ENCODE measurements at regions not wholly inside any gene's neighbourhood (a gene's known extent, or its start where the extent isn't known, plus 50 kb on each side); places are given as distances from the start of the nearest gene placed in this dataset.

DNA sequence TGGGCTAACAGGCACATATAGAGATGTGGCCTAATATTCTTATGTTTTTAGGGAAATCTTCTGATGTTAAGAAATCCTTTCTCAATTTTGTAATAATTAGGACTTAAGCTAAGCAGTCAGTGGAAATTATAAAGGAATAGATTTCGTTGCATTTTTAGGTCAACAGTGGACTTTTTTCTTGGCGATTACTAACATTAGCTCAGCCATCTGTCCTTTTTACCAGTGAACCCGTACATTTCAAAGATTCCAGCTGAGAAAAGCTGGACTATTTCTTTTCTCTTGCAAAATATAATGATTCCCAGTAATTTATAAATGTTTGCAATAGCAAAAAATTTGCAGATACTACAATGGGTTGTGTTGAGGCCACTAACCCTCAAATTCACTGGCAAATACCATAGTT lies 54.9 kb upstream of the CA10 start:
- Histone ChIP-seq H3K4me2 (replicated peaks; ENCODE audit: extremely low read depth, low read length, poor library complexity, severe bottlenecking) (no peak overlapping the region), H4K20me1 (ENCODE audit: insufficient read depth, low read length) (no peaks in the 10 kb centered on the region), H3K79me2 (ENCODE audit: insufficient read depth, low read length) (no peaks in the 10 kb centered on the region), H3K4me1 (ENCODE audit: control insufficient read depth in 1 of 2, insufficient read depth in 2 of 2, low read length in 2 of 2) (no peaks in the 10 kb centered on the region), H3K36me3 (replicated peaks in 1 of 2; ENCODE audit: control insufficient read depth in 1 of 2, insufficient read depth in 2 of 2, low read length in 2 of 2) (no peaks in the 10 kb centered on the region), H3K9ac (ENCODE audit: insufficient read depth, low read length, poor library complexity, severe bottlenecking) (no peak overlapping the region), H3K27ac (ENCODE audit: low read depth in 1 of 2, low read length in 2 of 2) (no peak overlapping the region), H2AFZ (ENCODE audit: insufficient read depth, low read depth, low read length, poor library complexity, severe bottlenecking) (no peak overlapping the region), H3K27me3 (ENCODE audit: control insufficient read depth in 2 of 2, insufficient read depth in 2 of 2, low read length in 2 of 2) (no peaks in the 10 kb centered on the region), H3K9me3 (replicated peaks in 1 of 2; ENCODE audit: control insufficient read depth in 1 of 2, insufficient read depth in 1 of 2, low read length in 2 of 2) (no peaks in the 10 kb centered on the region), H3K4me3 (replicated peaks in 1 of 3; ENCODE audit: low read depth in 2 of 3, low read length in 3 of 3) (no peak overlapping the region)
- WGBS (ENCODE audit: insufficient coverage) = 100% methylated on average over 1 of the region's 3 CpGs
- TF ChIP-seq, protein P1, sequence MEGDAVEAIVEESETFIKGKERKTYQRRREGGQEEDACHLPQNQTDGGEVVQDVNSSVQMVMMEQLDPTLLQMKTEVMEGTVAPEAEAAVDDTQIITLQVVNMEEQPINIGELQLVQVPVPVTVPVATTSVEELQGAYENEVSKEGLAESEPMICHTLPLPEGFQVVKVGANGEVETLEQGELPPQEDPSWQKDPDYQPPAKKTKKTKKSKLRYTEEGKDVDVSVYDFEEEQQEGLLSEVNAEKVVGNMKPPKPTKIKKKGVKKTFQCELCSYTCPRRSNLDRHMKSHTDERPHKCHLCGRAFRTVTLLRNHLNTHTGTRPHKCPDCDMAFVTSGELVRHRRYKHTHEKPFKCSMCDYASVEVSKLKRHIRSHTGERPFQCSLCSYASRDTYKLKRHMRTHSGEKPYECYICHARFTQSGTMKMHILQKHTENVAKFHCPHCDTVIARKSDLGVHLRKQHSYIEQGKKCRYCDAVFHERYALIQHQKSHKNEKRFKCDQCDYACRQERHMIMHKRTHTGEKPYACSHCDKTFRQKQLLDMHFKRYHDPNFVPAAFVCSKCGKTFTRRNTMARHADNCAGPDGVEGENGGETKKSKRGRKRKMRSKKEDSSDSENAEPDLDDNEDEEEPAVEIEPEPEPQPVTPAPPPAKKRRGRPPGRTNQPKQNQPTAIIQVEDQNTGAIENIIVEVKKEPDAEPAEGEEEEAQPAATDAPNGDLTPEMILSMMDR (IDR thresholded peaks at IDR 0.05) = no peak
- intact Hi-C loops (cut with micrococcal nuclease) = no loop called here
- Mint-ChIP-seq H3K36me3 (no peaks in the 10 kb centered on the region), H3K9me3 (peaks cover 0 to 10% (median 0%) of the 10 kb centered on the region in 7 donors), H3K27me3 (ENCODE audit: low read depth in 3 of 3) (peaks cover 0 to 2% (median 2%) of the 10 kb centered on the region in 3 donors), H3K27ac (no peak overlapping the region), H3K4me3 (no peak overlapping the region), H3K4me1 (no peaks in the 10 kb centered on the region)
- no peak for DNase-seq

DNA sequence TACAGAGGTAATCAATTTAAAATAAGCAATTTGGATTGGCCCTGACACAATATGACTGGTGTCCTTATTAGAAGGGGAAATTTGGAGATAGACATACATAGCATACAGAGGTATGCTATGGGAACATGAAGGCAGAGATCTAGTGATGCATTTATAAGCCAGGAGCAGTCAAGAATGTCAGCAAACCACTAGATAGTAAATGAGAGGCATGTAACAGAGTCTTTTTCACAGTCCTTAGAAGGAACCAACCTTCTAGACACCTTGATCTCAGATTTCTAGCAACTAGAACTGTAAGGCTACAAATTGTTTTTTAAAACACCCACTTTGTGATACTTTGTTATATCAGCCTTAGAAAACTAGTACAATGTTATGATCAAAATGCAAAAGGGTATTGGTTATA lies 54.3 kb upstream of the CA10 start:
- Histone ChIP-seq H3K27me3 (ENCODE audit: control insufficient read depth in 2 of 2, insufficient read depth in 2 of 2, low read length in 2 of 2) (no peaks in the 10 kb centered on the region), H3K9ac (ENCODE audit: insufficient read depth, low read length, poor library complexity, severe bottlenecking) (no peak overlapping the region), H4K20me1 (ENCODE audit: insufficient read depth, low read length) (no peaks in the 10 kb centered on the region), H3K9me3 (replicated peaks in 1 of 2; ENCODE audit: control insufficient read depth in 1 of 2, insufficient read depth in 1 of 2, low read length in 2 of 2) (no peaks in the 10 kb centered on the region), H3K4me1 (ENCODE audit: control insufficient read depth in 1 of 2, insufficient read depth in 2 of 2, low read length in 2 of 2) (no peaks in the 10 kb centered on the region), H2AFZ (ENCODE audit: insufficient read depth, low read depth, low read length, poor library complexity, severe bottlenecking) (no peak overlapping the region), H3K36me3 (replicated peaks in 1 of 2; ENCODE audit: control insufficient read depth in 1 of 2, insufficient read depth in 2 of 2, low read length in 2 of 2) (no peaks in the 10 kb centered on the region), H3K4me2 (replicated peaks; ENCODE audit: extremely low read depth, low read length, poor library complexity, severe bottlenecking) (no peak overlapping the region), H3K4me3 (replicated peaks in 1 of 3; ENCODE audit: low read depth in 2 of 3, low read length in 3 of 3) (no peak overlapping the region), H3K27ac (ENCODE audit: low read depth in 1 of 2, low read length in 2 of 2) (no peak overlapping the region), H3K79me2 (ENCODE audit: insufficient read depth, low read length) (no peaks in the 10 kb centered on the region)
- Mint-ChIP-seq H3K9me3 (peaks cover 0 to 8% (median 0%) of the 10 kb centered on the region in 7 donors), H3K36me3 (no peaks in the 10 kb centered on the region), H3K27me3 (ENCODE audit: low read depth in 3 of 3) (peaks cover 0 to 2% (median 2%) of the 10 kb centered on the region in 3 donors), H3K4me3 (no peak overlapping the region), H3K27ac (no peak overlapping the region), H3K4me1 (no peaks in the 10 kb centered on the region)
- intact Hi-C loops (cut with micrococcal nuclease) = no loop called here
- DNase-seq = no peak
- TF ChIP-seq, protein P1 (IDR thresholded peaks at IDR 0.05) = no peak
